K562 (cell line): ENCODE measurements at regions not wholly inside any gene's neighbourhood (a gene's known extent, or its start where the extent isn't known, plus 50 kb on each side); places are given as distances from the start of the nearest gene placed in this dataset.

Experiments
- ATAC-seq: fragments of 200-7000 bp; cut with Tn5 transposase; 3 replicates; pipeline ENCODE4 v1.9.1; 2020; ENCODE audit warnings: moderate library complexity
- BruUV-seq: library from RNA; stranded (reverse); fragments of 400-500 nt; replicated peaks from 2 replicates; lab custom pipeline; 2021; lab: Mats Ljungman, UMichigan
- CTCF ChIA-PET: fragments of 300-600 bp; formaldehyde crosslinking; extraction: SDS; loops from one replicate; lab custom pipeline; 2021; ENCODE audit warnings: low intra/inter-chr PET ratio; lab: Yijun Ruan, JAX
- POLR2A ChIA-PET: fragments of 300-600, 350-650 bp; sonication (Branson Sonifier 250); formaldehyde crosslinking; extraction: SDS; loops from one replicate; lab custom pipeline; 2021; ENCODE audit warnings: antibody characterized with exemption, inconsistent platforms; lab: Yijun Ruan, JAX
- DNase-seq, 4 experiments: peaks; one replicate each; pipeline versions ENCODE4 v3.0.0 to v3.0.0-alpha.2; 2011 to 2018; ENCODE audit warnings: low spot score in 3 of 4, mixed read lengths in 3 of 4; ENCODE audit errors: extremely low read depth in 1 of 4
- FAIRE-seq: peaks from 2 replicates; lab custom pipeline; 2011; peaks lifted over from hg19 to GRCh38; lab: Jason Lieb, UNC
- H2AFZ ChIP-seq: 2 replicates; pipeline ENCODE4 v1.6.0; 2011; ENCODE audit warnings: low read depth, low read length, control low read depth, inconsistent platforms
- H3K27ac ChIP-seq: fragments of 200-600 bp; 3 replicates; pipeline ENCODE4 v1.8.0; 2011; ENCODE audit warnings: low read depth, mild to moderate bottlenecking, control low read depth, inconsistent platforms, low read length, moderate library complexity, mixed read lengths; ENCODE audit errors: extremely low read depth
- H3K27me3 ChIP-seq, 2 experiments: fragments of 300-600 bp in 1 of 2; 2 replicates in 1 of 2; 3 replicates in 1 of 2; pipeline versions ENCODE4 v1.6.0 to v1.8.0; 2011; ENCODE audit warnings: inconsistent platforms in 2 of 2, low read length in 2 of 2, mild to moderate bottlenecking in 1 of 2, mixed read lengths in 1 of 2, moderate library complexity in 1 of 2; ENCODE audit not compliant: control insufficient read depth in 2 of 2, insufficient read depth in 2 of 2
- H3K36me3 ChIP-seq: fragments of 300-600 bp; 3 replicates; pipeline ENCODE4 v1.8.0; 2011; ENCODE audit warnings: mild to moderate bottlenecking, low read length, inconsistent platforms; ENCODE audit not compliant: control insufficient read depth, insufficient read depth
- H3K4me1 ChIP-seq, 2 experiments: fragments of 200-600 bp in 1 of 2; replicated peaks in 1 of 2; 2 replicates in 1 of 2; 3 replicates in 1 of 2; pipeline versions ENCODE4 v1.5.1 to v1.8.0; 2011; ENCODE audit warnings: inconsistent platforms in 2 of 2, low read length in 2 of 2, mild to moderate bottlenecking in 1 of 2, mixed read lengths in 1 of 2, moderate library complexity in 1 of 2; ENCODE audit not compliant: control insufficient read depth in 2 of 2, insufficient read depth in 2 of 2
- H3K4me2 ChIP-seq: 2 replicates; pipeline ENCODE4 v1.6.1; 2011; ENCODE audit warnings: low read length, control low read depth, inconsistent platforms, mixed read lengths; ENCODE audit not compliant: insufficient read depth
- H3K4me3 ChIP-seq: fragments of 200-600 bp; sonication (generic), shearing (Covaris generic); 2 replicates; pipeline ENCODE4 v1.5.1; 2016; ENCODE audit warnings: control low read depth, inconsistent platforms
- H3K79me2 ChIP-seq: fragments of 200-600 bp; 3 replicates; pipeline ENCODE4 v1.8.0; 2011; ENCODE audit warnings: low read length, inconsistent platforms; ENCODE audit not compliant: control insufficient read depth, insufficient read depth
- H3K9ac ChIP-seq, 2 experiments: 2 replicates each; pipeline versions ENCODE4 v1.6.0 to v1.6.1; 2011; ENCODE audit warnings: low read depth in 2 of 2, low read length in 2 of 2, control low read depth in 1 of 2, inconsistent platforms in 1 of 2, mild to moderate bottlenecking in 1 of 2, mixed read lengths in 1 of 2; ENCODE audit not compliant: insufficient read depth in 1 of 2
- H3K9me1 ChIP-seq: one replicate; pipeline ENCODE4 v1.6.0; 2011; ENCODE audit warnings: inconsistent platforms, mild to moderate bottlenecking, low read length, moderate library complexity; ENCODE audit not compliant: control insufficient read depth, insufficient read depth
- H3K9me3 ChIP-seq: replicated peaks from 2 replicates; pipeline ENCODE4 v1.5.1; 2011; ENCODE audit warnings: low read depth, low read length, inconsistent platforms; ENCODE audit not compliant: control insufficient read depth, insufficient read depth
- H4K20me1 ChIP-seq: replicated peaks from 2 replicates; pipeline ENCODE4 v1.6.1; 2011; ENCODE audit warnings: low read length, inconsistent platforms, mixed read lengths; ENCODE audit not compliant: control insufficient read depth, insufficient read depth
- CHCHD3 ChIP-seq: fragments of 250-450 bp; sonication (Bioruptor Pico); IDR thresholded peaks from 2 replicates; pipeline ENCODE4 v2.1.2; 2022; ENCODE audit warnings: mild to moderate bottlenecking
- MAFK ChIP-seq: IDR thresholded peaks from 2 replicates; pipeline ENCODE4 v1.6.1; 2011; ENCODE audit warnings: low read length, improper control_type of control experiment
- NBN ChIP-seq: fragments of 450-650 bp; IDR thresholded peaks from 2 replicates; pipeline ENCODE4 v1.6.1; 2016; ENCODE audit warnings: low read depth, mild to moderate bottlenecking
- NCOA6 ChIP-seq: fragments of 450-650 bp; IDR thresholded peaks from 2 replicates; pipeline ENCODE4 v1.6.1; 2017; ENCODE audit warnings: mild to moderate bottlenecking
- PHB2 ChIP-seq: fragments of 450-650 bp; IDR thresholded peaks from 2 replicates; pipeline ENCODE4 v1.6.1; 2017; ENCODE audit warnings: low read depth
- POLR2G ChIP-seq: fragments of 200-400 bp; formaldehyde crosslinking; IDR thresholded peaks from 2 replicates; pipeline ENCODE4 v1.6.1; 2017; ENCODE audit warnings: low read depth, mild to moderate bottlenecking, antibody characterized with exemption, low read length, moderate library complexity
- ZNF282 ChIP-seq: sonication (generic); formaldehyde crosslinking; IDR thresholded peaks from 2 replicates; pipeline ENCODE4 v1.8.1; 2023; ENCODE audit warnings: missing genetic modification reagents
- WGBS: fragments of 100-300 bp; shearing (Covaris generic); methylation state at CpG from one replicate; pipeline ENCODE4 v1.1.6; 2016; ENCODE audit warnings: low coverage, mixed read lengths; ENCODE audit not compliant: insufficient coverage; ENCODE audit errors: missing lambda C conversion rate; 5-methylcytosine and 5-hydroxymethylcytosine counted together
- in situ Hi-C: fragments of 300-500 bp; cut with MboI; formaldehyde crosslinking; loops from 4 replicates; pipeline ENCODE4 v1.15.0; 2018; ENCODE audit warnings: inconsistent platforms, mixed read lengths
- intact Hi-C: fragments of 100-400 bp; cut with micrococcal nuclease; formaldehyde crosslinking; loops from 2 replicates; pipeline ENCODE4 v1.14.2; 2022
- TF ChIP-seq, protein P1 (sequence below): fragments of 450-650 bp; IDR thresholded peaks from one replicate; pipeline ENCODE4 v1.6.1; 2018; ENCODE audit warnings: mild to moderate bottlenecking, moderate library complexity; ENCODE audit not compliant: partially characterized antibody
- TF ChIP-seq, protein P2 (sequence below), 3 experiments: fragments of 200-800 bp in 1 of 3; fragments of 250-450 bp in 1 of 3; fragments of 450-650 bp in 1 of 3; sonication (Bioruptor Pico) in 1 of 3; sonication (Bioruptor generic) in 1 of 3; formaldehyde crosslinking in 1 of 3; IDR thresholded peaks; 2 replicates each; pipeline versions ENCODE4 v1.6.1 to v1.8.0; 2016 to 2022; ENCODE audit warnings: mild to moderate bottlenecking in 2 of 3, missing genetic modification characterization in 2 of 3, missing compliant biosample characterization in 1 of 3, moderate library complexity in 1 of 3

DNA sequence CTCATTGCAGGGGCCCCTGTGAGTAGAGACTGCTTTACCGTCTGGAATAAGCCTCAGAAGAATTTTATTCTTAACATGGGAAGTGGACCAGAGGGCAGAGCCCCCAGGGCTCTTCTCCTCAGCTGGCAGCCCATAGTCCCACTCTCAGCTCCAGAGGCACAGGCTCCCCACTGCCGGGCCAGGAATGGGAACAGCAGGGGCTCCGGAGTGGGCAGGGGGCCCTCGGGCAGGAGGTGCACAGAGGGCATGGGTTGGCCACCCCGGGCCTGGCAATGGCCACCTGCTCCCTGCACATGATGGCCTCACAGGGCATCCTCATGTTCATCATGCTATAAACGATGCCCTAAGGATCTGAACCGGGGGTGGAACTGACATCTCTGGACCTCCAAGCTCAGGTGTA lies 1469.7 kb downstream of the BRD1 start:
- FAIRE-seq = no peak
- no peaks in the 10 kb centered on the region for H3K9me1 ChIP-seq
- no peaks in the 10 kb centered on the region; a peak in 1 of 5 replicates for H3K27me3 ChIP-seq
- in situ Hi-C loops (no loop called here), intact Hi-C loops (no loop called here)
- DNase-seq = no peak
- H2AFZ ChIP-seq = no peak overlapping the region
- no TSS peak for BruUV-seq
- H4K20me1 ChIP-seq = no peaks in the 10 kb centered on the region
- ChIA-PET CTCF (no interaction called here), POLR2A (no interaction called here)
- H3K9ac ChIP-seq = no peak overlapping the region
- H3K4me2 ChIP-seq = no peak overlapping the region
- TF ChIP-seq PHB2 = no peak
- no peak for TF ChIP-seq POLR2G
- no peak for TF ChIP-seq MAFK
- TF ChIP-seq NBN = no peak
- no peak for TF ChIP-seq CHCHD3 (CRISPR knock-in tag)
- TF ChIP-seq, protein P1, sequence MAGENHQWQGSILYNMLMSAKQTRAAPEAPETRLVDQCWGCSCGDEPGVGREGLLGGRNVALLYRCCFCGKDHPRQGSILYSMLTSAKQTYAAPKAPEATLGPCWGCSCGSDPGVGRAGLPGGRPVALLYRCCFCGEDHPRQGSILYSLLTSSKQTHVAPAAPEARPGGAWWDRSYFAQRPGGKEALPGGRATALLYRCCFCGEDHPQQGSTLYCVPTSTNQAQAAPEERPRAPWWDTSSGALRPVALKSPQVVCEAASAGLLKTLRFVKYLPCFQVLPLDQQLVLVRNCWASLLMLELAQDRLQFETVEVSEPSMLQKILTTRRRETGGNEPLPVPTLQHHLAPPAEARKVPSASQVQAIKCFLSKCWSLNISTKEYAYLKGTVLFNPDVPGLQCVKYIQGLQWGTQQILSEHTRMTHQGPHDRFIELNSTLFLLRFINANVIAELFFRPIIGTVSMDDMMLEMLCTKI = no peak
- TF ChIP-seq ZNF282 (CRISPR knock-in tag) = no peak
- TF ChIP-seq, protein P2, sequence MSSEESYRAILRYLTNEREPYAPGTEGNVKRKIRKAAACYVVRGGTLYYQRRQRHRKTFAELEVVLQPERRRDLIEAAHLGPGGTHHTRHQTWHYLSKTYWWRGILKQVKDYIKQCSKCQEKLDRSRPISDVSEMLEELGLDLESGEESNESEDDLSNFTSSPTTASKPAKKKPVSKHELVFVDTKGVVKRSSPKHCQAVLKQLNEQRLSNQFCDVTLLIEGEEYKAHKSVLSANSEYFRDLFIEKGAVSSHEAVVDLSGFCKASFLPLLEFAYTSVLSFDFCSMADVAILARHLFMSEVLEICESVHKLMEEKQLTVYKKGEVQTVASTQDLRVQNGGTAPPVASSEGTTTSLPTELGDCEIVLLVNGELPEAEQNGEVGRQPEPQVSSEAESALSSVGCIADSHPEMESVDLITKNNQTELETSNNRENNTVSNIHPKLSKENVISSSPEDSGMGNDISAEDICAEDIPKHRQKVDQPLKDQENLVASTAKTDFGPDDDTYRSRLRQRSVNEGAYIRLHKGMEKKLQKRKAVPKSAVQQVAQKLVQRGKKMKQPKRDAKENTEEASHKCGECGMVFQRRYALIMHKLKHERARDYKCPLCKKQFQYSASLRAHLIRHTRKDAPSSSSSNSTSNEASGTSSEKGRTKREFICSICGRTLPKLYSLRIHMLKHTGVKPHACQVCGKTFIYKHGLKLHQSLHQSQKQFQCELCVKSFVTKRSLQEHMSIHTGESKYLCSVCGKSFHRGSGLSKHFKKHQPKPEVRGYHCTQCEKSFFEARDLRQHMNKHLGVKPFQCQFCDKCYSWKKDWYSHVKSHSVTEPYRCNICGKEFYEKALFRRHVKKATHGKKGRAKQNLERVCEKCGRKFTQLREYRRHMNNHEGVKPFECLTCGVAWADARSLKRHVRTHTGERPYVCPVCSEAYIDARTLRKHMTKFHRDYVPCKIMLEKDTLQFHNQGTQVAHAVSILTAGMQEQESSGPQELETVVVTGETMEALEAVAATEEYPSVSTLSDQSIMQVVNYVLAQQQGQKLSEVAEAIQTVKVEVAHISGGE (CRISPR knock-in tag; IDR thresholded peaks at IDR 0.05) = no peak
- TF ChIP-seq NCOA6 = no peak
- no peak overlapping the region for H3K27ac ChIP-seq
- H3K36me3 ChIP-seq = no peaks in the 10 kb centered on the region
- ATAC-seq = no peak
- H3K4me3 ChIP-seq = no peak overlapping the region
- 0% methylated on average over 5 of the region's 7 CpGs for WGBS
- no peaks in the 10 kb centered on the region for H3K9me3 ChIP-seq
- no peaks in the 10 kb centered on the region for H3K79me2 ChIP-seq
- no peaks in the 10 kb centered on the region for H3K4me1 ChIP-seq
